Smooth muscle cell (in vitro differentiated cells): ENCODE measurements at regions not wholly inside any gene's neighbourhood (a gene's known extent, or its start where the extent isn't known, plus 50 kb on each side); places are given as distances from the start of the nearest gene placed in this dataset.

Experiments
- DNase-seq: peaks from one replicate; lab custom pipeline; 2025; ENCODE audit not compliant: unreplicated experiment; lab: John Stamatoyannopoulos, UW
- H2AFZ ChIP-seq: fragments of 200-600 bp; sonication (generic); 2 replicates; pipeline ENCODE4 v1.6.0; 2016; ENCODE audit warnings: antibody characterized with exemption, low read depth, mild to moderate bottlenecking
- H3F3A ChIP-seq: fragments of 200-600 bp; sonication (generic); 2 replicates; pipeline ENCODE4 v1.6.0; 2017; ENCODE audit warnings: antibody characterized with exemption, low read depth
- H3K27ac ChIP-seq: fragments of 200-600 bp; sonication (generic); 2 replicates; pipeline ENCODE4 v1.5.1; 2016; ENCODE audit warnings: low read depth, mild to moderate bottlenecking
- H3K27me3 ChIP-seq: fragments of 200-600 bp; sonication (generic); 2 replicates; pipeline ENCODE4 v1.6.1; 2016; ENCODE audit warnings: low read depth, mild to moderate bottlenecking
- H3K36me3 ChIP-seq: fragments of 200-600 bp; sonication (generic); 2 replicates; pipeline ENCODE4 v1.5.1; 2016; ENCODE audit warnings: low read depth
- H3K4me1 ChIP-seq: fragments of 200-600 bp; sonication (generic); 2 replicates; pipeline ENCODE4 v1.5.1; 2016; ENCODE audit warnings: low read depth
- H3K4me2 ChIP-seq: fragments of 200-600 bp; sonication (generic); 2 replicates; pipeline ENCODE4 v1.6.0; 2016; ENCODE audit warnings: mild to moderate bottlenecking
- H3K4me3 ChIP-seq: fragments of 200-600 bp; sonication (generic); 2 replicates; pipeline ENCODE4 v1.5.1; 2016; ENCODE audit warnings: mild to moderate bottlenecking
- H3K79me2 ChIP-seq: fragments of 200-600 bp; sonication (generic); 2 replicates; pipeline ENCODE4 v1.6.0; 2016; ENCODE audit warnings: low read depth, mild to moderate bottlenecking
- H3K9ac ChIP-seq: fragments of 200-600 bp; sonication (generic); 2 replicates; pipeline ENCODE4 v1.6.0; 2016; ENCODE audit warnings: low read depth
- H3K9me3 ChIP-seq: fragments of 200-600 bp; sonication (generic); replicated peaks from 2 replicates; pipeline ENCODE4 v1.5.1; 2016; ENCODE audit warnings: low read depth
- H4K20me1 ChIP-seq: fragments of 200-600 bp; sonication (generic); 2 replicates; pipeline ENCODE4 v1.6.0; 2016; ENCODE audit warnings: low read depth
- WGBS: methylation state at CpG from one replicate; pipeline ENCODE4 v1.1.7; 2016; ENCODE audit warnings: low lambda C conversion rate; 5-methylcytosine and 5-hydroxymethylcytosine counted together
- TF ChIP-seq, protein P1 (sequence below): fragments of 200-600 bp; sonication (generic); IDR thresholded peaks from 2 replicates; pipeline ENCODE4 v1.5.1; 2017; ENCODE audit warnings: borderline replicate concordance, mild to moderate bottlenecking, antibody characterized with exemption; ENCODE audit not compliant: insufficient read depth, poor library complexity, severe bottlenecking

- Histone ChIP-seq H2AFZ (no peak overlapping the region), H3K4me1 (peaks cover 19% of the 10 kb centered on the region), H3K9me3 (no peaks in the 10 kb centered on the region), H3K4me3 (no peak overlapping the region), H4K20me1 (no peaks in the 10 kb centered on the region), H3F3A (no peaks in the 10 kb centered on the region), H3K27me3 (no peaks in the 10 kb centered on the region), H3K9ac (no peak overlapping the region), H3K79me2 (no peaks in the 10 kb centered on the region), H3K27ac (no peak overlapping the region), H3K4me2 (no peak overlapping the region), H3K36me3 (no peaks in the 10 kb centered on the region)
- 69% methylated on average over 2 of the region's 2 CpGs for WGBS
- no peak for DNase-seq
- TF ChIP-seq, protein P1, sequence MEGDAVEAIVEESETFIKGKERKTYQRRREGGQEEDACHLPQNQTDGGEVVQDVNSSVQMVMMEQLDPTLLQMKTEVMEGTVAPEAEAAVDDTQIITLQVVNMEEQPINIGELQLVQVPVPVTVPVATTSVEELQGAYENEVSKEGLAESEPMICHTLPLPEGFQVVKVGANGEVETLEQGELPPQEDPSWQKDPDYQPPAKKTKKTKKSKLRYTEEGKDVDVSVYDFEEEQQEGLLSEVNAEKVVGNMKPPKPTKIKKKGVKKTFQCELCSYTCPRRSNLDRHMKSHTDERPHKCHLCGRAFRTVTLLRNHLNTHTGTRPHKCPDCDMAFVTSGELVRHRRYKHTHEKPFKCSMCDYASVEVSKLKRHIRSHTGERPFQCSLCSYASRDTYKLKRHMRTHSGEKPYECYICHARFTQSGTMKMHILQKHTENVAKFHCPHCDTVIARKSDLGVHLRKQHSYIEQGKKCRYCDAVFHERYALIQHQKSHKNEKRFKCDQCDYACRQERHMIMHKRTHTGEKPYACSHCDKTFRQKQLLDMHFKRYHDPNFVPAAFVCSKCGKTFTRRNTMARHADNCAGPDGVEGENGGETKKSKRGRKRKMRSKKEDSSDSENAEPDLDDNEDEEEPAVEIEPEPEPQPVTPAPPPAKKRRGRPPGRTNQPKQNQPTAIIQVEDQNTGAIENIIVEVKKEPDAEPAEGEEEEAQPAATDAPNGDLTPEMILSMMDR = no peak
Observed at GRCh38 chr9:96128880-96129279, 173.1 kb downstream of the HSD17B3 start.

- Histone ChIP-seq H3K4me3 (no peak overlapping the region), H3K4me1 (peaks cover 19% of the 10 kb centered on the region), H2AFZ (no peak overlapping the region), H3K79me2 (no peaks in the 10 kb centered on the region), H3K36me3 (no peaks in the 10 kb centered on the region), H3K9ac (no peak overlapping the region), H3K27me3 (no peaks in the 10 kb centered on the region), H3K4me2 (no peak overlapping the region), H3K9me3 (no peaks in the 10 kb centered on the region), H3K27ac (no peak overlapping the region), H3F3A (no peaks in the 10 kb centered on the region), H4K20me1 (no peaks in the 10 kb centered on the region)
- 52% methylated on average over 21 of the region's 21 CpGs for WGBS
- no peak for DNase-seq
- TF ChIP-seq, protein P1 = no peak
Observed at GRCh38 chr9:96126321-96126881, 175.6 kb downstream of the HSD17B3 start.

- H3K36me3 ChIP-seq = no peaks in the 10 kb centered on the region
- H3K27me3 ChIP-seq = no peaks in the 10 kb centered on the region
- H3K27ac ChIP-seq = no peak overlapping the region
- no peak overlapping the region for H3K4me3 ChIP-seq
- TF ChIP-seq, protein P1 = no peak
- no peaks in the 10 kb centered on the region for H3K9me3 ChIP-seq
- H3K79me2 ChIP-seq = no peaks in the 10 kb centered on the region
- no peak overlapping the region for H2AFZ ChIP-seq
- H3K4me2 ChIP-seq = no peak overlapping the region
- DNase-seq = no peak
- WGBS = 98% methylated on average over 3 of the region's 3 CpGs
- H4K20me1 ChIP-seq = no peaks in the 10 kb centered on the region
- no peaks in the 10 kb centered on the region for H3F3A ChIP-seq
- no peak overlapping the region for H3K9ac ChIP-seq
- H3K4me1 ChIP-seq = peaks cover 19% of the 10 kb centered on the region
Observed at GRCh38 chr9:96125624-96126023, 176.4 kb downstream of the HSD17B3 start.

DNA sequence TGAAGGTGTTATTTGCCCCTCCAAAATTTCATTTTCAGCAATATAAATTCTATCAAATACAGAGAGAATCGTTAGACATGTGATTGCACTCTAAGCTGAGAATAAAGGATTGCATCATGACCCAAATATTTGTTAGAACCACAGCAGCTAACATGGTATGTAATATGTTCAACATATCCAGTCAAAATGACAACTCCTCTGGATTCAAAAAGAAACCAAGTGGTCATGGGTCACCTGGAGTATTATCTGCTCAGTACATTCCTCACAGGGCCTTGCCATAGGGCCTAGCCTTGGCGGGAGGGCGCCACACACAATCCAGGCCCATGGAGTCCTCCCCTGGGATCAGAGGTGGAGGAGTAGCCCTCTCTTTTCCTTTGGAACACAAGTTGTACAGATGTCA is 179.2 kb downstream of the HSD17B3 start:
- Histone ChIP-seq H3K4me2 (no peak overlapping the region), H3K27ac (no peak overlapping the region), H3K36me3 (no peaks in the 10 kb centered on the region), H3K9me3 (no peaks in the 10 kb centered on the region), H3K27me3 (no peaks in the 10 kb centered on the region), H3K4me3 (no peak overlapping the region), H3K4me1 (peaks cover 4% of the 10 kb centered on the region), H2AFZ (no peak overlapping the region), H3K79me2 (no peaks in the 10 kb centered on the region), H3F3A (no peaks in the 10 kb centered on the region), H3K9ac (no peak overlapping the region), H4K20me1 (no peaks in the 10 kb centered on the region)
- no peak for DNase-seq
- 90% methylated on average over 3 of the region's 3 CpGs for WGBS
- TF ChIP-seq, protein P1 = no peak
